ENCODE measurements at regions not wholly inside any gene's neighbourhood (a gene's known extent, or its start where the extent isn't known, plus 50 kb on each side); places are given as distances from the start of the nearest gene placed in this dataset.

GRCh38 chr7:41592794-41593193, 110.1 kb downstream of the INHBA start:
- Histone ChIP-seq H3K9me3 (replicated peaks in 1 of 3) (peaks cover 0 to 7% (median 0%) of the 10 kb centered on the region in 3 donors), H3K4me3 (no peak overlapping the region), H3K27me3 (no peaks in the 10 kb centered on the region), H3K4me1 (replicated peaks in 1 of 2) (no peaks in the 10 kb centered on the region), H3K36me3 (replicated peaks in 1 of 2) (no peaks in the 10 kb centered on the region), H3K27ac (no peak overlapping the region)
- intact Hi-C loops (cut with DNase I), result no loop called here
- no peak for DNase-seq
- TF ChIP-seq POLR2A (IDR thresholded peaks at IDR 0.05) (no peak), CTCF (IDR thresholded peaks at IDR 0.05) (no peak)

GRCh38 chr7:41592236-41592635, 110.7 kb downstream of the INHBA start:
- no peak for DNase-seq
- Histone ChIP-seq H3K27me3 (no peaks in the 10 kb centered on the region), H3K9me3 (replicated peaks in 1 of 3) (peaks cover 0 to 5% (median 0%) of the 10 kb centered on the region in 3 donors), H3K36me3 (replicated peaks in 1 of 2) (no peaks in the 10 kb centered on the region), H3K4me3 (no peak overlapping the region), H3K4me1 (replicated peaks in 1 of 2) (no peaks in the 10 kb centered on the region), H3K27ac (no peak overlapping the region)
- intact Hi-C loops (cut with DNase I), result no loop called here
- WGBS, 4 donors, result 62 to 88% (median 75%) methylated on average over 1 of the region's 1 CpG
- no peak for TF ChIP-seq CTCF (IDR thresholded peaks at IDR 0.05)
- TF ChIP-seq POLR2A (IDR thresholded peaks at IDR 0.05), result no peak

GRCh38 chr7:41590986-41591385, 111.9 kb downstream of the INHBA start:
- Histone ChIP-seq H3K27ac (no peak overlapping the region), H3K9me3 (replicated peaks in 1 of 3) (no peaks in the 10 kb centered on the region), H3K27me3 (no peaks in the 10 kb centered on the region), H3K36me3 (replicated peaks in 1 of 2) (no peaks in the 10 kb centered on the region), H3K4me1 (replicated peaks in 1 of 2) (no peaks in the 10 kb centered on the region), H3K4me3 (no peak overlapping the region)
- no peak for DNase-seq
- intact Hi-C loops (cut with DNase I), result no loop called here
- WGBS, 4 donors, result 83 to 92% (median 89%) methylated on average over 1 of the region's 1 CpG
- no peak for TF ChIP-seq POLR2A (IDR thresholded peaks at IDR 0.05)
- no peak for TF ChIP-seq CTCF (IDR thresholded peaks at IDR 0.05)

- Histone ChIP-seq H3K27ac (no peak overlapping the region), H3K9me3 (replicated peaks in 1 of 3) (no peaks in the 10 kb centered on the region), H3K27me3 (no peaks in the 10 kb centered on the region), H3K4me1 (replicated peaks in 1 of 2) (no peaks in the 10 kb centered on the region), H3K4me3 (no peak overlapping the region), H3K36me3 (replicated peaks in 1 of 2) (no peaks in the 10 kb centered on the region)
- 59 to 82% (median 75%) methylated on average over 5 of the region's 5 CpGs for WGBS, 4 donors
- intact Hi-C loops (cut with DNase I), result no loop called here
- no peak for DNase-seq
- TF ChIP-seq CTCF (IDR thresholded peaks at IDR 0.05) (no peak), POLR2A (IDR thresholded peaks at IDR 0.05) (no peak)
Measured at GRCh38 chr7:41588341-41588740, 114.5 kb downstream of the INHBA start.
